Amniotic epithelial cell (primary cell): ENCODE measurements at regions not wholly inside any gene's neighbourhood (a gene's known extent, or its start where the extent isn't known, plus 50 kb on each side); places are given as distances from the start of the nearest gene placed in this dataset.

Source experiments
- DNase-seq: peaks from one replicate; pipeline ENCODE4 v3.0.0-alpha.2; 2010; ENCODE audit warnings: low read depth

- no peak for DNase-seq
These were observed 576.9 kb downstream of the CMPK2 start for GRCh38 chr2:6288791-6289190.

GRCh38 chr2:6290217-6291015, 575.3 kb downstream of the CMPK2 start:
- no peak for DNase-seq

GRCh38 chr2:6294791-6295190, 570.9 kb downstream of the CMPK2 start:
- no peak for DNase-seq

DNA sequence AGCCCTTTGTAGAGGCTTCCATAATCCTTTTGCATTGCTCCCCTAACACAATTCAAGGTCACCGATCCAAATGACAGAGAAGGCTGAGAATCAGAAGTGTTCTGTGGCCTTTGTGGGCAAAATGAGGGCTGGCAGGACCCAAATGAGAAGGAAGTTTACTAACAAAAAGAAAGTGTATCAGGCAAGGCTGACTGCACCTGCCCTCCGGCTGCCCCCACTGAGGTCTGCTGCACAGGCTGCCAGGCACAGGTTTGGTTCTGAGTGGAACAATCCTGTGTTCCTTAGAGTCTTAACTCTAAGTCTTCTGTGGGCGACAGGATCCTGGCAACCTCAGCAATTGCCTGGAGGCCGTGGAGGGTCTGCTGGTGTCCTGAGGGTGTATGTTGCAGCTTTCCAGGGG, 568.5 kb downstream of the CMPK2 start:
- no peak for DNase-seq

- no peak for DNase-seq
These were observed 564.3 kb downstream of the CMPK2 start for GRCh38 chr2:6301426-6301825.

DNA sequence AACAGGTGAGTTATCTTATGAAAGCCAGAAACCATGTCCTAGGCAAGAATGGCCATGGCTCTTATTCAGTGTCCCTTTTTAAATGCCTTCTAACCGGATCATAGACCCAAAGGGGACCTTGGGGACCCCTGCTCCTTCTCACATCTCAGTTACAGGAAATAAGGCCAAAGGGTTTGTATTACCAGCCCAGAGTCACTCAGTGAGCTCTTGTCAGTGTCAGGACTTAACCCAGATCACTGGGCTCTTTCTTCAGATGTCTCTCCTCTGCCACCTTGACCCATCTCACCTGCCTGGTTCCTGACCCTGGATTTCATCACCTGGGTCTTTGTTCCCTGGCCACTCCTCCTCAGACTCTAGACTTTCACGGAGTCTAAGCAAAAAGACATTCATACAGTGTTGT, 556.7 kb downstream of the CMPK2 start:
- DNase-seq: no peak

DNA sequence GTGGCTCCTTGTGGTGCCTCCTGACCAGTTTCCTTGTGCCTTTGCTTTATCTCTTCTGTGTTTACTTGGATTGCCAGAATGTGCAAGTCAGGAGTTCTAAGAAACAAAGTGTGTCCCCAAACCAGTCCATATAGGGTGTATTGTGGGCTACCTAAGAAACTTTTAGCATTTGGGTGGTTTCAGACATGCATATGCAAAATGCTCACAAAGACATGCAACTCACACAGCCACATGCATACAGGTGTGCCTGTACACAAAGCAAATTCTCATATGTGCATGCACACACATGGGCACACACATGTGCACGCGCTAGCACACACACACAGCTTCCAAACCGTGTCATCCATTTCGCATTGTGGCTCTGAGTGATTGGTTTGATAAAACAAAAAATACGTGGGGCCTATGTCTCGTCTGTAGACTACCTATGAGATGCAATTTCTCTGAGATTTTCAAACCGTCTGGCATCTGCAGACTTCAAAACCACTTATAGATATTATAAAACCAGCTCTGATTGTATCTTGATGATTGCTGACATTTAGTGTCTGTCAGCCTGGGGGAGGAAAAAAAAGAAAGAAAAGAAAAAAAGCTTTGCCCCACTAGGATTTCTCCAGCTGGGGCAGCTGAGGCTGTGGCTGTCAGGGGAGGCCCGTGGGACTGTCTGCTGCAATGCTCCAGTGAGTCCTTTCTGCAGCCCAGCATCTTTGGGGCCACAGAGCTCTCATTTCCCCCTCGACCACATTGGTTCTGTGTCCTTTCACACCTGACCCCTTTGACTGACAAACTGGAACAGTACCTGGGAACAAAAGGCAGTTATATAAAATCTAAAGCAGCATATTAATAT, 556.1 kb downstream of the CMPK2 start:
- DNase-seq: no peak

- DNase-seq: no peak
These were observed 555.2 kb downstream of the CMPK2 start for GRCh38 chr2:6310256-6311215.

DNA sequence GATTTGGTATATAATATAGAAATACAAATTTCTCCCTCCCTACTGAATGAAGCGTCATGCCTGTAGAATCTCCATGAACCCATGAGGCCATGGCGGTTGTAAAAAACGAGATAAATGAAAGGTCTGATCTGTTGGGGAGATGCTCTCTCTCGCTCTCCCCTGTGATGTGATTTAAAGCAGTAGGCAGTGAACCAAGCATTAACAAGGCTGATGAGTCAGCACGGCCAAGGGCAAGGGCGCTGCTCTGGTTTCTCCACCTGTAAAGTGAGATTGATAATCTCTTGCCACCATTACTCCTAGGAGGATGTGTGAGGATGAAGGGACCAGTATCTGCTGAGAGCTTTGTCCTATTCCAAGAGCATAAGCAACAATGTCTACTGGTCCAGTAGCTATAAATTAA, 553.3 kb downstream of the CMPK2 start:
- no peak for DNase-seq

DNA sequence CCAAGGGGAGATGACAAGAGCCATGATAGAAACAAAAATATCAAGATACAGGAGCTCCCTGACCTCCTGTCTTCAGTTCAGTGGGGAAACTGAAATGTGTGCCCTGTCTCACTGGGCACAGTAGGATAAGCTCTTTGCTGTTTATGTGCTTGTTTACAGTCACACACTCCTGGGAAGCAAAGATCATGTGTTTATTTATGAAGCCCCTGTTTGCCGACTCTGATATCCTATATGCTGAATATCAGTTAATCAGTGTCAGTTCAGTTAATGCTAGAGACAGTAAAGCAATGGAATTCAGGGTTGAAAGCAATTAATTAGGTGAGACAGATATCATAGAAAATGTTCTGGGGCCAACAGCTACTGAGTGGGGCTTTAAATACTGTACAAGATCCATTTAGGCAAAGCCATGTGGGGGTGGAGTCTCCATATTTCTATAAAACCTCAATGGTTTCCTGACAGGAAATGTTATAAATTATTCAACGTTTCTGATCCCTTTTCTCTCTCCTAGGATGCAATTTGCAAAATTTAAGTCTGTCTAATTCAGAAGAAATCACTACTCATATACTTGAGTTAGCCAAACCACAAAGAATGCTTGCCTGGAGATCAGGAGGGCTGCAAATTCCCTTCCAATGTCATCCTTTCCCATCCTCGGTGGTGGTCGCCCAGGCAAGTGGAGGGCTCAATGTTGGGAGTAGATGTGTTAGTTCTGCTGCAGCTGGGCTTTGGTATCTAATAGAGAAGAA, 551.3 kb downstream of the CMPK2 start:
- no peak for DNase-seq

- no peak for DNase-seq
These were observed 540.1 kb downstream of the CMPK2 start for GRCh38 chr2:6325616-6326015.

GRCh38 chr2:6326958-6327357, 538.7 kb downstream of the CMPK2 start:
- no peak for DNase-seq

GRCh38 chr2:6336752-6337471, 528.8 kb downstream of the CMPK2 start:
- DNase-seq: no peak

DNA sequence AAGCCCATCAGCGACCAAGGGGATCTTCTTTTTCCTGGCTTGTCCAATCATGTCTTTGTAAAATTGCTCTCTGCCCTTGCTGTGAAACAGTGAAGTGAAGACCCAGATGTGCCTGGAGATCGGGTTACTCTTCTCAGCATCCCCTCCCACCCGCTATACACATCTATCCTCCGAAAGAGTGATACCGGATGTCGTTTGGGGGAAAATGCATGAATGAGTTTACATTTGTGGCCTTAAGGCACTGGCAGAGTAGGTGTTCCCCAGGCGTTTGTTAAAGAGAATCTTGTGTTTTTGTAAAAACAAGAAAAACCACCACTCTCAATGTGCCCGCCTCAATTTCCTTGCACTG, 528.3 kb downstream of the CMPK2 start:
- DNase-seq: no peak

- no peak for DNase-seq
These were observed 524.0 kb downstream of the CMPK2 start for GRCh38 chr2:6341588-6342129.

DNA sequence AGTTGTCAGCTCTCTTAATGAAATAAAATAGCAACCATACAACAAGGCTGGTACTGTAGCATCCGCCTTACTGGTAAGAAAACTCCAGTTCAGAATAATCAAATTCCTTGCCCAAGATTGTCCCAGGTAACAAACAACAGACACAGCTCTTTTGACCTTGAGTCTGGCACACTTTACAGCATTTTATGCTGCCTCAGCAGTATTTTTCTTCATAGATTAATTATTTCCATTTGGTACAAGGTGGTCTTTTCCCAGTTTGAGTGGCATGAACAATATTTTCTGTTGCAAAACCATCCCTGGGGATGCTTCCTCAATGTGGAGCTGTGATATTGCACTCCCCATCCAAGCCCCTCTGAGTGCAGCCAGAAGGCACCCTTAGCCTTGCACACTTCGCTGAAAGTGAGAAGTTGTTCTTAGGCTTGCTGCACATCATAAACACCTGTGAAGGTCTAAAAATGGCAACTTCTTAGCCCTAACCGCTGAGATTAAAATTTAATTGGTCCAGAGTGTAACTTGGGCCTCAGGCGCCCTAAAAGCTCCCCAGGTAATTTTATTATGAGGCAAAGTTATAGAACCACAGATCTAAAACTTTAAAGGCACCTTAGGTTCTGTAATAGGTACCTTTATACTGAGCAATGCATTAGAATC, 523.3 kb downstream of the CMPK2 start:
- DNase-seq: no peak

DNA sequence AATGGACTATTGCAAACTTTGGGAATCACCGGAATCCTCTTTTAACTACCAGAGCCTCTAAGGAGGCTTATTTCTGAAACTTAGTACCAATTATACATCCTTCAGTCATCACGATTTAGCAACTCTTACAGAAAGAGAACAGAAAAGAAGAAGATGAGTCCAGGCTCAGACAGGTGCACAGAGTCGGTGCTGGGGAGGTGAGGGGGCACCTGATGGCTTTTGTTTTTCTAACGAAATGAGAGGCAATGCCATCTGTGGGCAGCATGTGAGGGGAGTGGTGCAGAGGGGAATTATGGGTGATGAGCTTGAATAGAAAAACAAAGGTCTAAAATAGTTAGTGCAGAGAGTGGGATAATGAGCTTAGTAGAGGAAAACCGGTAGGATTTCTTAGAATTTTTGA, 522.6 kb downstream of the CMPK2 start:
- no peak for DNase-seq

GRCh38 chr2:6352247-6352646, 513.5 kb downstream of the CMPK2 start:
- DNase-seq: no peak

- DNase-seq: peak; percentile 59
These were observed 512.7 kb downstream of the CMPK2 start for GRCh38 chr2:6352906-6353515.

DNA sequence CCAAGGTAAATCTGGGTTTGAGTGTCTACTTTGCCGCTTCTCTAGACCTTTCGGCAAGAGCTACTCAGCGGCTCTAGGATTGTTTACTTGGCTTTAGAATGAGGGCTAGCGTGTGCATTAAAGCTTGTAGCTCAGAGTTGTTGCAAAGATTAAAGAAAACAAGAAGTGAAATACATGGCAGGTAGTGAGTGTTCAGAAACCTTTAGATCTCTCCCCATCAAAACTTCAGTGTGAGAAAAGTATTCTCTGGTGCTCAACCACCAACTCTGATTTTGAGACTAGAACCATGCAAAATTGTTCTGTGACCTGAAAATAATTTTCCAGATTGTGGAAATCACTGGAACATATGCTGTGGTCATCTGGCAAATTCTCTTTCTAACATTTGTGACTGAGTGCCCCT, 512.0 kb downstream of the CMPK2 start:
- no peak for DNase-seq
